CD8-positive, alpha-beta memory T cell (primary cell): ENCODE measurements at regions not wholly inside any gene's neighbourhood (a gene's known extent, or its start where the extent isn't known, plus 50 kb on each side); places are given as distances from the start of the nearest gene placed in this dataset.
A peak's percentile ranks its signal among the peaks of the same experiment; 100 is the strongest.
"Not testable (repeated sequence)": the region's sequence is repeated elsewhere in the genome, so short reads cannot be mapped to it uniquely, and the experiment has no call there.

Experiments used
- CTCF ChIA-PET: fragments of 350-600 bp; sonication (Branson Sonifier 250); formaldehyde crosslinking; loops from one replicate; lab custom pipeline; 2021; ENCODE audit warnings: antibody characterized with exemption; lab: Charles Lee
- POLR2A ChIA-PET: fragments of 350-600 bp; sonication (Branson Sonifier 250); formaldehyde crosslinking; loops from one replicate; lab custom pipeline; 2021; ENCODE audit warnings: antibody characterized with exemption; lab: Charles Lee
- DNase-seq, 5 donors: peaks; one replicate each; pipeline versions ENCODE4 v3.0.0 to v3.0.0-alpha.2; 2020 to 2022; ENCODE audit warnings: mixed read lengths in 1 of 5
- H3K27ac ChIP-seq: one replicate; pipeline ENCODE4 v1.7.0; 2013; ENCODE audit warnings: low read depth, mild to moderate bottlenecking, low read length, moderate library complexity
- H3K27me3 ChIP-seq: 2 replicates; pipeline ENCODE4 v1.7.0; 2013; ENCODE audit warnings: low read length, mild to moderate bottlenecking; ENCODE audit not compliant: insufficient read depth, poor library complexity, severe bottlenecking
- H3K36me3 ChIP-seq: 2 replicates; pipeline ENCODE4 v1.7.0; 2013; ENCODE audit warnings: mild to moderate bottlenecking, low read length, moderate library complexity; ENCODE audit not compliant: insufficient read depth
- H3K4me1 ChIP-seq: 2 replicates; pipeline ENCODE4 v1.7.0; 2013; ENCODE audit warnings: mild to moderate bottlenecking, low read length, moderate library complexity; ENCODE audit not compliant: insufficient read depth
- H3K4me3 ChIP-seq: 2 replicates; pipeline ENCODE4 v1.7.0; 2013; ENCODE audit warnings: mild to moderate bottlenecking, low read length
- H3K9me3 ChIP-seq: 2 replicates; pipeline ENCODE4 v1.7.0; 2013; ENCODE audit warnings: mild to moderate bottlenecking, low read length
- H3K27ac Mint-ChIP-seq, 8 donors: one replicate each; pipeline ENCODE4 v1.8.0; 2020 to 2021; ENCODE audit warnings: mixed read lengths in 8 of 8, mild to moderate bottlenecking in 6 of 8, inconsistent platforms in 3 of 8, moderate library complexity in 3 of 8
- H3K27me3 Mint-ChIP-seq, 2 donors: one replicate each; pipeline ENCODE4 v1.8.0; 2020 to 2021; ENCODE audit warnings: mixed read lengths in 2 of 2, mild to moderate bottlenecking in 1 of 2, moderate library complexity in 1 of 2
- H3K36me3 Mint-ChIP-seq, 3 donors: one replicate each; pipeline ENCODE4 v1.8.0; 2020 to 2021; ENCODE audit warnings: mixed read lengths in 3 of 3, inconsistent platforms in 1 of 3, mild to moderate bottlenecking in 1 of 3
- H3K4me1 Mint-ChIP-seq, 3 donors: one replicate each; pipeline ENCODE4 v1.8.0; 2020 to 2021; ENCODE audit warnings: mixed read lengths in 3 of 3, inconsistent platforms in 1 of 3, mild to moderate bottlenecking in 1 of 3
- H3K4me3 Mint-ChIP-seq, 7 donors: one replicate each; pipeline ENCODE4 v1.8.0; 2020 to 2021; ENCODE audit warnings: mixed read lengths in 7 of 7, mild to moderate bottlenecking in 6 of 7, moderate library complexity in 4 of 7, inconsistent platforms in 2 of 7
- H3K9me3 Mint-ChIP-seq, 5 donors: one replicate each; pipeline ENCODE4 v1.8.0; 2020 to 2022; ENCODE audit warnings: mixed read lengths in 5 of 5, mild to moderate bottlenecking in 3 of 5, moderate library complexity in 2 of 5, inconsistent platforms in 1 of 5

- not testable (repeated sequence) for DNase-seq, H3K36me3 Mint-ChIP-seq
These were observed 197.6 kb downstream of the TP53TG3 start for GRCh38 chr16:32478406-32478805.

GRCh38 chr16:32477551-32477950 is 198.4 kb downstream of the TP53TG3 start:
- H3K27me3 ChIP-seq, H3K36me3 ChIP-seq, DNase-seq, H3K4me3 Mint-ChIP-seq, H3K4me1 ChIP-seq, H3K4me1 Mint-ChIP-seq, CTCF ChIA-PET, H3K9me3 ChIP-seq, H3K36me3 Mint-ChIP-seq, H3K27ac Mint-ChIP-seq, H3K27ac ChIP-seq, POLR2A ChIA-PET, H3K4me3 ChIP-seq, H3K9me3 Mint-ChIP-seq, H3K27me3 Mint-ChIP-seq: not testable (repeated sequence)

More at GRCh38 chr16:32478406-32478805, 197.6 kb downstream of the TP53TG3 start:
- POLR2A ChIA-PET, H3K4me1 ChIP-seq, H3K4me3 ChIP-seq, H3K9me3 Mint-ChIP-seq, H3K27ac ChIP-seq, H3K4me3 Mint-ChIP-seq, H3K36me3 ChIP-seq, H3K27ac Mint-ChIP-seq, H3K27me3 Mint-ChIP-seq, H3K27me3 ChIP-seq, CTCF ChIA-PET, H3K9me3 ChIP-seq, H3K4me1 Mint-ChIP-seq: not testable (repeated sequence)

GRCh38 chr16:32474365-32474764 is 201.6 kb downstream of the TP53TG3 start:
- H3K27me3 ChIP-seq, H3K27ac Mint-ChIP-seq, H3K9me3 ChIP-seq, H3K4me1 Mint-ChIP-seq, H3K36me3 Mint-ChIP-seq, CTCF ChIA-PET, H3K4me3 Mint-ChIP-seq, H3K4me1 ChIP-seq, H3K27me3 Mint-ChIP-seq, H3K4me3 ChIP-seq, H3K36me3 ChIP-seq, H3K9me3 Mint-ChIP-seq, POLR2A ChIA-PET, H3K27ac ChIP-seq: not testable (repeated sequence)
- peak in 1 of 5 donors; percentile 33 for DNase-seq

DNA sequence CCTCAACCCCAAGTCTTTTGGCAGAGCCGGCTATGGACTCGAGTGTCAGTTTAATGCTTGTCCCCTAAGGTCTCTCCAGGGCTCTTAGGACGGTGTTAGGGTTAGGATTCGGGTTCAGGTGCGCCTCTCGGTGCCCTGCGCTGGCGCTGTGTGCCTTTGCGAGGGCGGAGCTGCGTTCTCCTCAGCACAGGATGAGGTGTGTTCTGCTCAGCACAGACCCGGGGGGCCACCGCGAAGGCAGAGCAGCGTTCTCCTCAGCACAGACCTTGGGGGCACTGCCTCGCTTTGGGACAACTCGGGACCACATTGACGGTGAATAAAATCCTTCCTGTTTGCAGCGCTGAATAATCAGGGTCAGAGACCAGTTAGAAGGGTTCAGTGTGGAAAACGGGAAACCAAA is 208.6 kb downstream of the TP53TG3D start:
- H3K27me3 Mint-ChIP-seq, H3K27ac Mint-ChIP-seq, CTCF ChIA-PET, H3K4me3 Mint-ChIP-seq, H3K4me1 Mint-ChIP-seq, H3K4me1 ChIP-seq, H3K9me3 Mint-ChIP-seq, H3K36me3 ChIP-seq, H3K4me3 ChIP-seq, H3K27me3 ChIP-seq, H3K27ac ChIP-seq, H3K9me3 ChIP-seq, POLR2A ChIA-PET, H3K36me3 Mint-ChIP-seq: not testable (repeated sequence)
- DNase-seq = peak in 1 of 5 donors; percentile 20

DNA sequence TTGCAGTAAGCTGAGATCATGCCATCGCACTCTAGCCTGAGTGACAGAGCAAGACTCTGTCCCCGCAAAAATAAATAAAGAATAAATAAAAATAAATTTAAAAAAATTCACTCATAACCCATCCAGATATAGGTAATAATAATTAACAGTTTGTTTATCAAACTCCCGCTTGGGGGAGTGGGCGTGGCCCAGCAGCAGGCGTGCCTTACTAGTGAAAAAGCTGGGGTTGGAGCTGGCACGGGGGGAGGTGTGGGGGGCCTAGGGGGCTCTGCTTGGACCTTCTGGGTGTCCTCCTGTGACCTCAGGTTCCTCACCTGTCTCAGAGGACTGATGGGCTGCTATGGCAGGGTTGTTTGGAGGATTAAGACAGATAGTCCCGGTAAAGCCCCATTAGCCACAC is 207.9 kb downstream of the TP53TG3D start:
- H3K27me3 ChIP-seq, H3K9me3 Mint-ChIP-seq, H3K4me3 ChIP-seq, H3K27ac ChIP-seq, H3K9me3 ChIP-seq, H3K4me3 Mint-ChIP-seq, POLR2A ChIA-PET, H3K4me1 ChIP-seq, H3K4me1 Mint-ChIP-seq, H3K36me3 ChIP-seq, H3K36me3 Mint-ChIP-seq, CTCF ChIA-PET, H3K27ac Mint-ChIP-seq, H3K27me3 Mint-ChIP-seq: not testable (repeated sequence)
- peak in 1 of 5 donors; percentile 29 for DNase-seq
